HEK293 (cell line): ENCODE measurements at regions not wholly inside any gene's neighbourhood (a gene's known extent, or its start where the extent isn't known, plus 50 kb on each side); places are given as distances from the start of the nearest gene placed in this dataset.

Experiments
- CTCF ChIA-PET: fragments of 350-600 bp; formaldehyde crosslinking; extraction: SDS; loops from one replicate; lab custom pipeline; 2021; ENCODE audit warnings: antibody characterized with exemption; lab: Yijun Ruan, JAX
- POLR2A ChIA-PET: fragments of 300-600 bp; formaldehyde crosslinking; extraction: SDS; loops from one replicate; lab custom pipeline; 2020; ENCODE audit warnings: antibody characterized with exemption, inconsistent platforms; lab: Yijun Ruan, JAX
- H3K27ac ChIP-seq: fragments of 200-500 bp; sonication (Bioruptor generic); 2 replicates; pipeline ENCODE4 v1.5.1; 2014; ENCODE audit warnings: low read depth, low read length, control low read depth, inconsistent platforms; ENCODE audit errors: extremely low read depth
- H3K36me3 ChIP-seq, 2 experiments: fragments of 200-500 bp in 1 of 2; sonication (Bioruptor generic) in 1 of 2; 1 replicate in 1 of 2; 2 replicates in 1 of 2; pipeline ENCODE4 v1.5.1; 2014 to 2017; ENCODE audit warnings: inconsistent platforms in 2 of 2, low read length in 2 of 2; ENCODE audit not compliant: control insufficient read depth in 2 of 2, insufficient read depth in 1 of 2
- H3K4me1 ChIP-seq: fragments of 200-500 bp; sonication (Bioruptor generic); 2 replicates; pipeline ENCODE4 v1.5.1; 2014; ENCODE audit warnings: mild to moderate bottlenecking, low read length, inconsistent platforms; ENCODE audit not compliant: control insufficient read depth, insufficient read depth
- H3K4me3 ChIP-seq: 2 replicates; pipeline ENCODE4 v1.5.1; 2011; ENCODE audit warnings: low read depth, mild to moderate bottlenecking, control low read depth, low read length, moderate library complexity
- H3K9me3 ChIP-seq: fragments of 200-500 bp; sonication (Bioruptor generic); 2 replicates; pipeline ENCODE4 v1.5.1; 2014; ENCODE audit warnings: low read depth, low read length, inconsistent platforms; ENCODE audit not compliant: control insufficient read depth, insufficient read depth
- BCL11A ChIP-seq: fragments of 450-650 bp; formaldehyde crosslinking; IDR thresholded peaks from 2 replicates; pipeline ENCODE4 v1.5.1; 2016; ENCODE audit warnings: low read depth, missing biosample characterization, missing genetic modification characterization
- GLI2 ChIP-seq: fragments of 450-650 bp; formaldehyde crosslinking; IDR thresholded peaks from 2 replicates; pipeline ENCODE4; 2017; ENCODE audit warnings: missing biosample characterization, missing genetic modification characterization, low read depth, borderline replicate concordance
- GLIS1 ChIP-seq: fragments of 450-650 bp; formaldehyde crosslinking; IDR thresholded peaks from 2 replicates; pipeline ENCODE4 v1.5.1; 2016; ENCODE audit warnings: missing biosample characterization, missing genetic modification characterization
- HOXC10 ChIP-seq: sonication (generic); formaldehyde crosslinking; IDR thresholded peaks from 2 replicates; pipeline ENCODE4 v1.8.1; 2023; ENCODE audit warnings: mild to moderate bottlenecking, missing genetic modification reagents
- IKZF3 ChIP-seq: fragments of 450-650 bp; IDR thresholded peaks from 2 replicates; pipeline ENCODE4 v1.5.0; 2018; ENCODE audit warnings: missing biosample characterization, mild to moderate bottlenecking, missing genetic modification characterization, moderate library complexity
- MEIS1 ChIP-seq: sonication (generic); formaldehyde crosslinking; IDR thresholded peaks from 2 replicates; pipeline ENCODE4 v1.8.1; 2022; ENCODE audit warnings: missing genetic modification reagents, mild to moderate bottlenecking, borderline replicate concordance
- SALL2 ChIP-seq: fragments of 450-650 bp; formaldehyde crosslinking; IDR thresholded peaks from 2 replicates; pipeline ENCODE4 v1.5.0; 2017; ENCODE audit warnings: missing biosample characterization, mild to moderate bottlenecking, missing genetic modification characterization, borderline replicate concordance
- SETDB1 ChIP-seq: IDR thresholded peaks from one replicate; pipeline ENCODE4 v1.6.1; 2017; ENCODE audit warnings: mild to moderate bottlenecking, low read length, moderate library complexity, mixed read lengths; ENCODE audit not compliant: insufficient read length
- ZNF132 ChIP-seq: fragments of 450-650 bp; formaldehyde crosslinking; IDR thresholded peaks from 2 replicates; pipeline ENCODE4 v1.5.1; 2017; ENCODE audit warnings: missing biosample characterization, missing genetic modification characterization, borderline replicate concordance
- ZNF169 ChIP-seq: fragments of 450-650 bp; formaldehyde crosslinking; IDR thresholded peaks from 2 replicates; pipeline ENCODE4 v1.5.1; 2016; ENCODE audit warnings: missing biosample characterization, missing genetic modification characterization
- ZNF174 ChIP-seq: fragments of 450-650 bp; formaldehyde crosslinking; IDR thresholded peaks from 2 replicates; pipeline ENCODE4 v1.5.0; 2017; ENCODE audit warnings: missing biosample characterization, mild to moderate bottlenecking, missing genetic modification characterization
- ZNF19 ChIP-seq: fragments of 450-650 bp; formaldehyde crosslinking; IDR thresholded peaks from 2 replicates; pipeline ENCODE4; 2016; ENCODE audit warnings: missing biosample characterization, missing genetic modification characterization, low read depth
- ZNF48 ChIP-seq: fragments of 450-650 bp; formaldehyde crosslinking; IDR thresholded peaks from 2 replicates; pipeline ENCODE4 v1.5.1; 2016; ENCODE audit warnings: missing biosample characterization, missing genetic modification characterization
- ZNF558 ChIP-seq: fragments of 450-650 bp; formaldehyde crosslinking; IDR thresholded peaks from 2 replicates; pipeline ENCODE4 v1.5.1; 2016; ENCODE audit warnings: missing biosample characterization, missing genetic modification characterization
- ZNF677 ChIP-seq: fragments of 450-650 bp; IDR thresholded peaks from 2 replicates; pipeline ENCODE4 v1.5.0; 2018; ENCODE audit warnings: missing biosample characterization, mild to moderate bottlenecking, missing genetic modification characterization, moderate library complexity
- ZNF76 ChIP-seq: fragments of 450-650 bp; formaldehyde crosslinking; IDR thresholded peaks from 2 replicates; pipeline ENCODE4; 2016; ENCODE audit warnings: low read depth, missing biosample characterization, missing genetic modification characterization, borderline replicate concordance
- ZNF843 ChIP-seq: fragments of 450-650 bp; formaldehyde crosslinking; IDR thresholded peaks from 2 replicates; pipeline ENCODE4 v1.5.1; 2016; ENCODE audit warnings: missing biosample characterization, missing genetic modification characterization
- ZSCAN16 ChIP-seq: fragments of 450-650 bp; formaldehyde crosslinking; IDR thresholded peaks from 2 replicates; pipeline ENCODE4 v1.5.1; 2016; ENCODE audit warnings: missing biosample characterization, missing genetic modification characterization
- ZSCAN30 ChIP-seq: fragments of 450-650 bp; IDR thresholded peaks from 2 replicates; pipeline ENCODE4 v1.5.1; 2018; ENCODE audit warnings: missing biosample characterization, mild to moderate bottlenecking, missing genetic modification characterization, moderate library complexity
- TF ChIP-seq, protein P1 (sequence below): fragments of 450-650 bp; formaldehyde crosslinking; IDR thresholded peaks from 2 replicates; pipeline ENCODE4 v1.5.1; 2016; ENCODE audit warnings: missing biosample characterization, missing genetic modification characterization
- TF ChIP-seq, protein P2 (sequence below): fragments of 450-650 bp; formaldehyde crosslinking; IDR thresholded peaks from 2 replicates; pipeline ENCODE4 v1.5.1; 2016; ENCODE audit warnings: missing biosample characterization, missing genetic modification characterization
- TF ChIP-seq, protein P3 (sequence below): fragments of 450-650 bp; formaldehyde crosslinking; IDR thresholded peaks from 2 replicates; pipeline ENCODE4 v1.5.1; 2016; ENCODE audit warnings: missing biosample characterization, missing genetic modification characterization
- TF ChIP-seq, protein P4 (sequence below): fragments of 450-650 bp; formaldehyde crosslinking; IDR thresholded peaks from 2 replicates; pipeline ENCODE4 v1.5.0; 2017; ENCODE audit warnings: missing biosample characterization, missing genetic modification characterization, borderline replicate concordance

DNA sequence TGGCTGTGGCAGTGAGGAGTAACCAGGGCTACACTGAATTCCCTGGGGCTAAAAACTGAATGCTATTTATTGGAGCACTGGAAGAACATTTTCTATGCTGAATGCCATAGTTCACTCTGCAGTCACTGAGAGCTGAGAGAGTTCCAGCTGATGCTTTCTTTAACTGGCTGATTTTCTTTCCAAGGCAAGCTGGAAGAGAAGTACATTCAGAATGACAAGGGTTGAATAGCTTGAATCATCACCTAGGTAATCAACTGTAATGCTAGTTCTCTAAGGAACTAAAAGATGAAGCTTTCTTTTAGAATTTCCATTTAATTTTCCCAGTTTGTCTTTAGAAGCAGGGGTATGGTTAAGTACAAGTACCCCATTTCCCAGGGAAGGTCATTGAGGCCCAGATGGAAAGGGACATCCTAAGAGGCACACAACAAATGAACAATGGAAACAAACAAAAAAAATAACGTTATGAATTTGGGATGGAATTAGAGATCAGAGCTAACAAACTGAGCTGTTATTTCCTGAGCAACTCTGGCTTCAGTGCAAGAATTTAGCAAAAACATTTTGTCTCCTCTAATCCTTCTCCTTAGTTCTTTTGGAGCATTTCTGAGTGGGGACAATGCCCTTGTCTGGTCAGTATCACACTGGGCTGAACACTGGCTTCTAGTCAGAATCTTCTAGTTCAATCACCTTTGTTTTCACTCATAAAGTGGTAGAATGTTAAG is 132.8 kb upstream of the REG3A start (continued):
- TF ChIP-seq, protein P1, sequence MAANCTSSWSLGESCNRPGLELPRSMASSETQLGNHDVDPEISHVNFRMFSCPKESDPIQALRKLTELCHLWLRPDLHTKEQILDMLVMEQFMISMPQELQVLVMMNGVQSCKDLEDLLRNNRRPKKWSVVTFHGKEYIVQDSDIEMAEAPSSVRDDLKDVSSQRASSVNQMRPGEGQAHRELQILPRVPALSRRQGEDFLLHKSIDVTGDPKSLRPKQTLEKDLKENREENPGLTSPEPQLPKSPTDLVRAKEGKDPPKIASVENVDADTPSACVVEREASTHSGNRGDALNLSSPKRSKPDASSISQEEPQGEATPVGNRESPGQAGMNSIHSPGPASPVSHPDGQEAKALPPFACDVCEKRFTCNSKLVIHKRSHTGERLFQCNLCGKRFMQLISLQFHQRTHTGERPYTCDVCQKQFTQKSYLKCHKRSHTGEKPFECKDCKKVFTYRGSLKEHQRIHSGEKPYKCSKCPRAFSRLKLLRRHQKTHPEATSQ (tag by site-specific recombination), result no peak
- no peak for TF ChIP-seq ZNF132 (tag by site-specific recombination)
- TF ChIP-seq GLIS1 (tag by site-specific recombination), result no peak
- no peak for TF ChIP-seq HOXC10 (CRISPR knock-in tag)
- TF ChIP-seq ZNF48, result no peak

DNA sequence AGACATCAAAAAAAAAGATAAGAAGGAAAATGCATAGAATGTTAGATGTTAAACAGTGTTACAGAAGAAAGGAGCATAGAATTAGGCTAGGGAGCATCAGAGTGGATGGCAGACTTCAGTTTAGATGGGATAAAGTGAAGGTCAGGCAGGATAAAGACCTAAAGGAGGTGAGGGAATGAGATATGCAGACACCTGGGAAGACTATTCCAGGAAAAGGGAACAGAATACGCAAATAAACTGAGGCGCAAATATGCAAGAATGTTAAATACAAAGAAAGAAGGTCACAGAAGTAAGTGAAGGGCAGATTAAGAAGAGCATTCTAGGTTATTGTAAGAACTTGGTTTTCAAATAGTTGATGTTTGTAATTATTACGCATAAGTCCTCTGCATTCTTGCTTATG is 116.3 kb upstream of the REG3A start:
- Histone ChIP-seq H3K4me1 (no peaks in the 10 kb centered on the region), H3K9me3 (no peaks in the 10 kb centered on the region), H3K27ac (no peak overlapping the region), H3K36me3 (no peaks in the 10 kb centered on the region), H3K4me3 (no peak overlapping the region)
- TF ChIP-seq ZNF76 (tag by site-specific recombination) (no peak), SALL2 (no peak), ZNF558 (tag by site-specific recombination) (no peak), GLI2 (tag by site-specific recombination) (no peak), MEIS1 (no peak)
- TF ChIP-seq, protein P2, sequence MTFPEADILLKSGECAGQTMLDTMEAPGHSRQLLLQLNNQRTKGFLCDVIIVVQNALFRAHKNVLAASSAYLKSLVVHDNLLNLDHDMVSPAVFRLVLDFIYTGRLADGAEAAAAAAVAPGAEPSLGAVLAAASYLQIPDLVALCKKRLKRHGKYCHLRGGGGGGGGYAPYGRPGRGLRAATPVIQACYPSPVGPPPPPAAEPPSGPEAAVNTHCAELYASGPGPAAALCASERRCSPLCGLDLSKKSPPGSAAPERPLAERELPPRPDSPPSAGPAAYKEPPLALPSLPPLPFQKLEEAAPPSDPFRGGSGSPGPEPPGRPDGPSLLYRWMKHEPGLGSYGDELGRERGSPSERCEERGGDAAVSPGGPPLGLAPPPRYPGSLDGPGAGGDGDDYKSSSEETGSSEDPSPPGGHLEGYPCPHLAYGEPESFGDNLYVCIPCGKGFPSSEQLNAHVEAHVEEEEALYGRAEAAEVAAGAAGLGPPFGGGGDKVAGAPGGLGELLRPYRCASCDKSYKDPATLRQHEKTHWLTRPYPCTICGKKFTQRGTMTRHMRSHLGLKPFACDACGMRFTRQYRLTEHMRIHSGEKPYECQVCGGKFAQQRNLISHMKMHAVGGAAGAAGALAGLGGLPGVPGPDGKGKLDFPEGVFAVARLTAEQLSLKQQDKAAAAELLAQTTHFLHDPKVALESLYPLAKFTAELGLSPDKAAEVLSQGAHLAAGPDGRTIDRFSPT (tag by site-specific recombination), result no peak
- TF ChIP-seq, protein P3, sequence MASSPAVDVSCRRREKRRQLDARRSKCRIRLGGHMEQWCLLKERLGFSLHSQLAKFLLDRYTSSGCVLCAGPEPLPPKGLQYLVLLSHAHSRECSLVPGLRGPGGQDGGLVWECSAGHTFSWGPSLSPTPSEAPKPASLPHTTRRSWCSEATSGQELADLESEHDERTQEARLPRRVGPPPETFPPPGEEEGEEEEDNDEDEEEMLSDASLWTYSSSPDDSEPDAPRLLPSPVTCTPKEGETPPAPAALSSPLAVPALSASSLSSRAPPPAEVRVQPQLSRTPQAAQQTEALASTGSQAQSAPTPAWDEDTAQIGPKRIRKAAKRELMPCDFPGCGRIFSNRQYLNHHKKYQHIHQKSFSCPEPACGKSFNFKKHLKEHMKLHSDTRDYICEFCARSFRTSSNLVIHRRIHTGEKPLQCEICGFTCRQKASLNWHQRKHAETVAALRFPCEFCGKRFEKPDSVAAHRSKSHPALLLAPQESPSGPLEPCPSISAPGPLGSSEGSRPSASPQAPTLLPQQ (tag by site-specific recombination), result no peak
- TF ChIP-seq, protein P4, sequence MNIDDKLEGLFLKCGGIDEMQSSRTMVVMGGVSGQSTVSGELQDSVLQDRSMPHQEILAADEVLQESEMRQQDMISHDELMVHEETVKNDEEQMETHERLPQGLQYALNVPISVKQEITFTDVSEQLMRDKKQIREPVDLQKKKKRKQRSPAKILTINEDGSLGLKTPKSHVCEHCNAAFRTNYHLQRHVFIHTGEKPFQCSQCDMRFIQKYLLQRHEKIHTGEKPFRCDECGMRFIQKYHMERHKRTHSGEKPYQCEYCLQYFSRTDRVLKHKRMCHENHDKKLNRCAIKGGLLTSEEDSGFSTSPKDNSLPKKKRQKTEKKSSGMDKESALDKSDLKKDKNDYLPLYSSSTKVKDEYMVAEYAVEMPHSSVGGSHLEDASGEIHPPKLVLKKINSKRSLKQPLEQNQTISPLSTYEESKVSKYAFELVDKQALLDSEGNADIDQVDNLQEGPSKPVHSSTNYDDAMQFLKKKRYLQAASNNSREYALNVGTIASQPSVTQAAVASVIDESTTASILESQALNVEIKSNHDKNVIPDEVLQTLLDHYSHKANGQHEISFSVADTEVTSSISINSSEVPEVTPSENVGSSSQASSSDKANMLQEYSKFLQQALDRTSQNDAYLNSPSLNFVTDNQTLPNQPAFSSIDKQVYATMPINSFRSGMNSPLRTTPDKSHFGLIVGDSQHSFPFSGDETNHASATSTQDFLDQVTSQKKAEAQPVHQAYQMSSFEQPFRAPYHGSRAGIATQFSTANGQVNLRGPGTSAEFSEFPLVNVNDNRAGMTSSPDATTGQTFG (tag by site-specific recombination), result no peak
- ChIA-PET POLR2A (no interaction called here), CTCF (no interaction called here)

DNA sequence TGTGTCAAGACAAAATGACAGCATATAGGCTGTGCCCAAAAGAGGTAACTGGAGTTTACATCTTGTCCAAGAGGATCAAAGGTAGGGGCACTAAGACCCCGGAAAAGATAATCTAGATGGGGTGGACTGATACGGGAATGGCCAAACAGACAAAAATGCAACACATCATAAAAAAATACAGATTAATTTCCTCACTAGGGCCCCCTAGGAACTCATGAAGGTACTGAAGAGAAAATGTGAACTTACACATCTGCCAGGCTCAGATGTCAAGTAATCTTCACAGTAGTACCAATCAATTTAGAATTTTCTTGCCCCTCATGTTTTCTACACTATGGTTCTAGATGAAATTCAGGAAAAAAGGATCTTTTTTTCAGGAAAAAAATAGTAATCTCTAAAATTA is 115.6 kb upstream of the REG3A start:
- TF ChIP-seq ZNF19 (no peak), SETDB1 (no peak), ZSCAN30 (tag by site-specific recombination) (no peak), ZNF169 (tag by site-specific recombination) (no peak), IKZF3 (tag by site-specific recombination) (no peak), BCL11A (tag by site-specific recombination) (no peak), ZNF174 (tag by site-specific recombination) (no peak), ZNF677 (tag by site-specific recombination) (no peak), ZNF843 (tag by site-specific recombination) (no peak), ZSCAN16 (tag by site-specific recombination) (no peak)
- TF ChIP-seq, protein P2 (tag by site-specific recombination), result no peak
- CTCF ChIA-PET, result no interaction called here
- Histone ChIP-seq H3K9me3 (no peaks in the 10 kb centered on the region), H3K4me1 (no peaks in the 10 kb centered on the region), H3K27ac (no peak overlapping the region), H3K4me3 (no peak overlapping the region), H3K36me3 (no peaks in the 10 kb centered on the region)
- POLR2A ChIA-PET, result no interaction called here
